ENCODE measurements at regions not wholly inside any gene's neighbourhood (a gene's known extent, or its start where the extent isn't known, plus 50 kb on each side); places are given as distances from the start of the nearest gene placed in this dataset.

- no peak for TF ChIP-seq EZH2 (IDR thresholded peaks at IDR 0.05; ENCODE audit: low read depth, low read length, severe bottlenecking)
- TF ChIP-seq TAF1 (IDR thresholded peaks at IDR 0.05; ENCODE audit: low read depth, low read length) = no peak
- no peak for TF ChIP-seq PHF8 (conservative IDR thresholded peaks at IDR 0.05; ENCODE audit: low read depth, low read length)
- TF ChIP-seq RAD21 (IDR thresholded peaks at IDR 0.05 in 1 of 2, conservative IDR thresholded peaks at IDR 0.05 in 1 of 2; ENCODE audit: low read depth in 2 of 2, low read length in 2 of 2) = no peak
- TF ChIP-seq HDAC6 (IDR thresholded peaks at IDR 0.05; ENCODE audit: low read depth, low read length) = no peak
- TF ChIP-seq SP1 (IDR thresholded peaks at IDR 0.05; ENCODE audit: low read depth, low read length) = no peak
- no peak for TF ChIP-seq FOSL1 (IDR thresholded peaks at IDR 0.05; ENCODE audit: insufficient read depth, low read depth, low read length)
Measured at GRCh38 chr7:17121671-17122070, 176.8 kb upstream of the AHR start (continued).
